H1 (cell line): ENCODE measurements at regions not wholly inside any gene's neighbourhood (a gene's known extent, or its start where the extent isn't known, plus 50 kb on each side); places are given as distances from the start of the nearest gene placed in this dataset.

Source experiments
- BACH1 ChIP-seq: IDR thresholded peaks from 2 replicates; pipeline ENCODE4 v1.6.1; 2012; ENCODE audit warnings: low read length, improper control_type of control experiment
- CBX5 ChIP-seq: fragments of 300-800, 300-1000 bp; sonication (generic); IDR thresholded peaks from 2 replicates; pipeline ENCODE4 v1.7.1; 2016; ENCODE audit warnings: antibody characterized with exemption, low read length, low read depth
- CEBPB ChIP-seq: IDR thresholded peaks from 2 replicates; pipeline ENCODE4 v1.6.1; 2012; ENCODE audit warnings: low read depth, low read length
- EGR1 ChIP-seq: IDR thresholded peaks from 2 replicates; pipeline ENCODE4 v1.6.1; 2011; ENCODE audit warnings: low read depth, low read length, borderline replicate concordance
- SP2 ChIP-seq: IDR thresholded peaks from 2 replicates; pipeline ENCODE4 v1.6.1; 2012; ENCODE audit warnings: mild to moderate bottlenecking, low read length, inconsistent platforms
- TAF7 ChIP-seq: optimal IDR thresholded peaks from 2 replicates; pipeline ENCODE3; 2011; ENCODE audit warnings: low read depth, mild to moderate bottlenecking, inconsistent platforms, low read length, moderate library complexity, borderline replicate concordance
- TF ChIP-seq, protein P1 (sequence below), 3 experiments: IDR thresholded peaks; 1 replicate in 2 of 3; 2 replicates in 1 of 3; pipeline versions ENCODE4 v1.5.1 to v1.6.1; 2011; ENCODE audit warnings: low read length in 3 of 3, mild to moderate bottlenecking in 3 of 3, inconsistent platforms in 2 of 3, low read depth in 1 of 3, moderate library complexity in 1 of 3; ENCODE audit not compliant: insufficient read depth in 1 of 3; ENCODE audit errors: control extremely low read depth in 1 of 3
- TF ChIP-seq, protein P2 (sequence below): fragments of 300-600 bp; sonication (generic); IDR thresholded peaks from 2 replicates; pipeline ENCODE4 v1.7.1; 2012; ENCODE audit warnings: low read length, moderate library complexity, mild to moderate bottlenecking, inconsistent platforms; ENCODE audit not compliant: insufficient replicate concordance
- TF ChIP-seq, protein P3 (sequence below): IDR thresholded peaks from 2 replicates; pipeline ENCODE4 v1.6.1; 2012; ENCODE audit warnings: inconsistent platforms

DNA sequence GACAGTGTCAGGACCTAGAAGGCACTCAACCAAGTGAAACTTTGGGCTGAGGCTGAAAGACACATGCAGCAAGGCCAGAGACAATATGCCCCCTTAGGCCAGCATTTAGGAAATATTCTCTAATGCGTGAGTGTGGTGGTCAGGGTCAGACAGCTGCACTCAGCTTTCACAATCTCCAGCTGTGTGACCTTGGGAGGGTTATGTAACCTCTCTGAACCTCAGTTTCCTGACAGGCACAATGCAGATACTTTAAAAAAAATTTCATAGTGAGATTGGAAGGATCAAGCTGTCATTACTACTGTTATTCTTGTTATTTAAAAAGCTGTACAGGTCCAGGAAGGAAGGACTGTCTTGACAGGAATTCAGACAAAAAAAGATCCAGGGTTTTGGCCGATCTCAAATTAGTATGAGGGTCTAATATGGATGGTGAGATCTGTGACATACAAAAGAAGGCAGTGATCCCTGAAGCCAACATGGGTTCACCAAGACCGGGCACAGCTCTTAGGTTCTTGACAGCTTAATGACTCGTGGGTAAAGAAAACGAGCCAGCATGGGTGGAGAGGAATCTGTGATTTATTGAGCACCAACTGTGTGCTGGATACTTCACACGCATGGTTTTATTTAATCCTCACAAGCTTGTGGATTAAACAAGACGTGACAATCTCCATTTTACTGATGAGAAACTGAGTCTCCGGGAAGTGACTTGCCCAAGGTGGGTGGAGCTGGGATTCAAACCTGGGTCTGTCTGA is 54.6 kb upstream of the POU3F1 start:
- TF ChIP-seq, protein P1, sequence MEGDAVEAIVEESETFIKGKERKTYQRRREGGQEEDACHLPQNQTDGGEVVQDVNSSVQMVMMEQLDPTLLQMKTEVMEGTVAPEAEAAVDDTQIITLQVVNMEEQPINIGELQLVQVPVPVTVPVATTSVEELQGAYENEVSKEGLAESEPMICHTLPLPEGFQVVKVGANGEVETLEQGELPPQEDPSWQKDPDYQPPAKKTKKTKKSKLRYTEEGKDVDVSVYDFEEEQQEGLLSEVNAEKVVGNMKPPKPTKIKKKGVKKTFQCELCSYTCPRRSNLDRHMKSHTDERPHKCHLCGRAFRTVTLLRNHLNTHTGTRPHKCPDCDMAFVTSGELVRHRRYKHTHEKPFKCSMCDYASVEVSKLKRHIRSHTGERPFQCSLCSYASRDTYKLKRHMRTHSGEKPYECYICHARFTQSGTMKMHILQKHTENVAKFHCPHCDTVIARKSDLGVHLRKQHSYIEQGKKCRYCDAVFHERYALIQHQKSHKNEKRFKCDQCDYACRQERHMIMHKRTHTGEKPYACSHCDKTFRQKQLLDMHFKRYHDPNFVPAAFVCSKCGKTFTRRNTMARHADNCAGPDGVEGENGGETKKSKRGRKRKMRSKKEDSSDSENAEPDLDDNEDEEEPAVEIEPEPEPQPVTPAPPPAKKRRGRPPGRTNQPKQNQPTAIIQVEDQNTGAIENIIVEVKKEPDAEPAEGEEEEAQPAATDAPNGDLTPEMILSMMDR (IDR thresholded peaks at IDR 0.05; ENCODE audit: control extremely low read depth in 1 of 3, insufficient read depth in 1 of 3, low read depth in 1 of 3, low read length in 3 of 3): no peak
- TF ChIP-seq CBX5 (no peak), SP2 (no peak), CEBPB (no peak), TAF7 (no peak), EGR1 (no peak), BACH1 (no peak)
- TF ChIP-seq, protein P2, sequence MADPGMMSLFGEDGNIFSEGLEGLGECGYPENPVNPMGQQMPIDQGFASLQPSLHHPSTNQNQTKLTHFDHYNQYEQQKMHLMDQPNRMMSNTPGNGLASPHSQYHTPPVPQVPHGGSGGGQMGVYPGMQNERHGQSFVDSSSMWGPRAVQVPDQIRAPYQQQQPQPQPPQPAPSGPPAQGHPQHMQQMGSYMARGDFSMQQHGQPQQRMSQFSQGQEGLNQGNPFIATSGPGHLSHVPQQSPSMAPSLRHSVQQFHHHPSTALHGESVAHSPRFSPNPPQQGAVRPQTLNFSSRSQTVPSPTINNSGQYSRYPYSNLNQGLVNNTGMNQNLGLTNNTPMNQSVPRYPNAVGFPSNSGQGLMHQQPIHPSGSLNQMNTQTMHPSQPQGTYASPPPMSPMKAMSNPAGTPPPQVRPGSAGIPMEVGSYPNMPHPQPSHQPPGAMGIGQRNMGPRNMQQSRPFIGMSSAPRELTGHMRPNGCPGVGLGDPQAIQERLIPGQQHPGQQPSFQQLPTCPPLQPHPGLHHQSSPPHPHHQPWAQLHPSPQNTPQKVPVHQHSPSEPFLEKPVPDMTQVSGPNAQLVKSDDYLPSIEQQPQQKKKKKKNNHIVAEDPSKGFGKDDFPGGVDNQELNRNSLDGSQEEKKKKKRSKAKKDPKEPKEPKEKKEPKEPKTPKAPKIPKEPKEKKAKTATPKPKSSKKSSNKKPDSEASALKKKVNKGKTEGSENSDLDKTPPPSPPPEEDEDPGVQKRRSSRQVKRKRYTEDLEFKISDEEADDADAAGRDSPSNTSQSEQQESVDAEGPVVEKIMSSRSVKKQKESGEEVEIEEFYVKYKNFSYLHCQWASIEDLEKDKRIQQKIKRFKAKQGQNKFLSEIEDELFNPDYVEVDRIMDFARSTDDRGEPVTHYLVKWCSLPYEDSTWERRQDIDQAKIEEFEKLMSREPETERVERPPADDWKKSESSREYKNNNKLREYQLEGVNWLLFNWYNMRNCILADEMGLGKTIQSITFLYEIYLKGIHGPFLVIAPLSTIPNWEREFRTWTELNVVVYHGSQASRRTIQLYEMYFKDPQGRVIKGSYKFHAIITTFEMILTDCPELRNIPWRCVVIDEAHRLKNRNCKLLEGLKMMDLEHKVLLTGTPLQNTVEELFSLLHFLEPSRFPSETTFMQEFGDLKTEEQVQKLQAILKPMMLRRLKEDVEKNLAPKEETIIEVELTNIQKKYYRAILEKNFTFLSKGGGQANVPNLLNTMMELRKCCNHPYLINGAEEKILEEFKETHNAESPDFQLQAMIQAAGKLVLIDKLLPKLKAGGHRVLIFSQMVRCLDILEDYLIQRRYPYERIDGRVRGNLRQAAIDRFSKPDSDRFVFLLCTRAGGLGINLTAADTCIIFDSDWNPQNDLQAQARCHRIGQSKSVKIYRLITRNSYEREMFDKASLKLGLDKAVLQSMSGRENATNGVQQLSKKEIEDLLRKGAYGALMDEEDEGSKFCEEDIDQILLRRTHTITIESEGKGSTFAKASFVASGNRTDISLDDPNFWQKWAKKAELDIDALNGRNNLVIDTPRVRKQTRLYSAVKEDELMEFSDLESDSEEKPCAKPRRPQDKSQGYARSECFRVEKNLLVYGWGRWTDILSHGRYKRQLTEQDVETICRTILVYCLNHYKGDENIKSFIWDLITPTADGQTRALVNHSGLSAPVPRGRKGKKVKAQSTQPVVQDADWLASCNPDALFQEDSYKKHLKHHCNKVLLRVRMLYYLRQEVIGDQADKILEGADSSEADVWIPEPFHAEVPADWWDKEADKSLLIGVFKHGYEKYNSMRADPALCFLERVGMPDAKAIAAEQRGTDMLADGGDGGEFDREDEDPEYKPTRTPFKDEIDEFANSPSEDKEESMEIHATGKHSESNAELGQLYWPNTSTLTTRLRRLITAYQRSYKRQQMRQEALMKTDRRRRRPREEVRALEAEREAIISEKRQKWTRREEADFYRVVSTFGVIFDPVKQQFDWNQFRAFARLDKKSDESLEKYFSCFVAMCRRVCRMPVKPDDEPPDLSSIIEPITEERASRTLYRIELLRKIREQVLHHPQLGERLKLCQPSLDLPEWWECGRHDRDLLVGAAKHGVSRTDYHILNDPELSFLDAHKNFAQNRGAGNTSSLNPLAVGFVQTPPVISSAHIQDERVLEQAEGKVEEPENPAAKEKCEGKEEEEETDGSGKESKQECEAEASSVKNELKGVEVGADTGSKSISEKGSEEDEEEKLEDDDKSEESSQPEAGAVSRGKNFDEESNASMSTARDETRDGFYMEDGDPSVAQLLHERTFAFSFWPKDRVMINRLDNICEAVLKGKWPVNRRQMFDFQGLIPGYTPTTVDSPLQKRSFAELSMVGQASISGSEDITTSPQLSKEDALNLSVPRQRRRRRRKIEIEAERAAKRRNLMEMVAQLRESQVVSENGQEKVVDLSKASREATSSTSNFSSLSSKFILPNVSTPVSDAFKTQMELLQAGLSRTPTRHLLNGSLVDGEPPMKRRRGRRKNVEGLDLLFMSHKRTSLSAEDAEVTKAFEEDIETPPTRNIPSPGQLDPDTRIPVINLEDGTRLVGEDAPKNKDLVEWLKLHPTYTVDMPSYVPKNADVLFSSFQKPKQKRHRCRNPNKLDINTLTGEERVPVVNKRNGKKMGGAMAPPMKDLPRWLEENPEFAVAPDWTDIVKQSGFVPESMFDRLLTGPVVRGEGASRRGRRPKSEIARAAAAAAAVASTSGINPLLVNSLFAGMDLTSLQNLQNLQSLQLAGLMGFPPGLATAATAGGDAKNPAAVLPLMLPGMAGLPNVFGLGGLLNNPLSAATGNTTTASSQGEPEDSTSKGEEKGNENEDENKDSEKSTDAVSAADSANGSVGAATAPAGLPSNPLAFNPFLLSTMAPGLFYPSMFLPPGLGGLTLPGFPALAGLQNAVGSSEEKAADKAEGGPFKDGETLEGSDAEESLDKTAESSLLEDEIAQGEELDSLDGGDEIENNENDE: no peak
- TF ChIP-seq, protein P3, sequence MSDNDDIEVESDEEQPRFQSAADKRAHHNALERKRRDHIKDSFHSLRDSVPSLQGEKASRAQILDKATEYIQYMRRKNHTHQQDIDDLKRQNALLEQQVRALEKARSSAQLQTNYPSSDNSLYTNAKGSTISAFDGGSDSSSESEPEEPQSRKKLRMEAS: no peak
